A673 (cell line): ENCODE measurements at regions not wholly inside any gene's neighbourhood (a gene's known extent, or its start where the extent isn't known, plus 50 kb on each side); places are given as distances from the start of the nearest gene placed in this dataset.

Source experiments
- BruUV-seq: library from RNA; stranded (reverse); fragments of 400-500 nt; replicated peaks from 2 replicates; lab custom pipeline; 2021; lab: Mats Ljungman, UMichigan
- CTCF ChIA-PET: fragments of 300-600 bp; sonication (Branson Sonifier 250); formaldehyde crosslinking; loops from one replicate; lab custom pipeline; 2022; ENCODE audit warnings: antibody characterized with exemption; lab: Charles Lee
- POLR2A ChIA-PET: fragments of 300-600 bp; sonication (Branson Sonifier 250); formaldehyde crosslinking; loops from one replicate; lab custom pipeline; 2022; ENCODE audit warnings: antibody characterized with exemption; ENCODE audit not compliant: low non-redundant PET; lab: Charles Lee
- DNase-seq: peaks from one replicate; pipeline ENCODE4 v3.0.0-alpha.2; 2015; ENCODE audit warnings: low spot score
- H3K27ac ChIP-seq: fragments of 200-600 bp; sonication (generic); 2 replicates; pipeline ENCODE4 v1.5.1; 2016; ENCODE audit warnings: mixed run types, low read depth, mild to moderate bottlenecking, mixed read lengths, antibody characterized with exemption, low read length; ENCODE audit not compliant: poor library complexity, severe bottlenecking
- H3K27me3 ChIP-seq: fragments of 200-600 bp; sonication (generic); replicated peaks from 2 replicates; pipeline ENCODE4 v1.6.1; 2017; ENCODE audit warnings: mixed run types, low read depth, mild to moderate bottlenecking, mixed read lengths, antibody characterized with exemption, low read length; ENCODE audit not compliant: insufficient read depth, poor library complexity
- H3K36me3 ChIP-seq: fragments of 200-600 bp; sonication (generic); 2 replicates; pipeline ENCODE4 v1.6.1; 2016; ENCODE audit warnings: mixed run types, mild to moderate bottlenecking, mixed read lengths, antibody characterized with exemption, low read length; ENCODE audit not compliant: insufficient read depth, poor library complexity, severe bottlenecking
- H3K4me1 ChIP-seq: fragments of 200-600 bp; sonication (generic); 2 replicates; pipeline ENCODE4 v1.6.1; 2017; ENCODE audit warnings: mixed run types, mild to moderate bottlenecking, mixed read lengths, antibody characterized with exemption, low read length; ENCODE audit not compliant: insufficient read depth, poor library complexity, severe bottlenecking
- H3K4me3 ChIP-seq: fragments of 200-600 bp; sonication (generic); 2 replicates; pipeline ENCODE4 v1.5.1; 2016; ENCODE audit warnings: low read depth, mixed run types, mild to moderate bottlenecking, mixed read lengths, low read length; ENCODE audit not compliant: poor library complexity, severe bottlenecking
- H3K9me3 ChIP-seq: fragments of 200-600 bp; sonication (generic); 2 replicates; pipeline ENCODE4 v1.6.1; 2016; ENCODE audit warnings: mixed run types, low read depth, mild to moderate bottlenecking, mixed read lengths, antibody characterized with exemption, low read length; ENCODE audit not compliant: poor library complexity, severe bottlenecking
- CTCF ChIP-seq: fragments of 300-800, 200-600 bp; sonication (generic); conservative IDR thresholded peaks from 2 replicates; pipeline ENCODE4 v1.5.1; 2017; ENCODE audit warnings: low read depth, mild to moderate bottlenecking, antibody characterized with exemption, low read length, moderate library complexity, mixed read lengths
- EZH2 ChIP-seq: fragments of 200-600 bp; sonication (generic); IDR thresholded peaks from 2 replicates; pipeline ENCODE4 v1.6.1; 2017; ENCODE audit warnings: borderline replicate concordance, low read depth, mild to moderate bottlenecking, mixed read lengths, antibody characterized with exemption, low read length; ENCODE audit not compliant: poor library complexity, severe bottlenecking
- intact Hi-C: fragments of 100-400 bp; cut with micrococcal nuclease; formaldehyde crosslinking; loops from one replicate; pipeline ENCODE4 v1.10.0; 2022; ENCODE audit not compliant: unreplicated experiment

GRCh38 chr3:18258492-18258891, 166.6 kb downstream of the SATB1 start:
- Histone ChIP-seq H3K4me1 (no peaks in the 10 kb centered on the region), H3K36me3 (no peaks in the 10 kb centered on the region), H3K27me3 (no peaks in the 10 kb centered on the region), H3K9me3 (no peaks in the 10 kb centered on the region), H3K4me3 (no peak overlapping the region), H3K27ac (no peak overlapping the region)
- no TSS peak for BruUV-seq
- ChIA-PET CTCF (no interaction called here), POLR2A (no interaction called here)
- DNase-seq = no peak
- TF ChIP-seq EZH2 = no peak
- no peak for TF ChIP-seq CTCF
- intact Hi-C loops = no loop called here

- BruUV-seq = no TSS peak
- no peak overlapping the region for H3K27ac ChIP-seq
- no peak for DNase-seq
- no peak overlapping the region for H3K4me3 ChIP-seq
- TF ChIP-seq CTCF (no peak), EZH2 (no peak)
- ChIA-PET CTCF (no interaction called here), POLR2A (no interaction called here)
- intact Hi-C loops = no loop called here
- H3K4me1 ChIP-seq = no peaks in the 10 kb centered on the region
- no peaks in the 10 kb centered on the region for H3K27me3 ChIP-seq
- H3K9me3 ChIP-seq = no peaks in the 10 kb centered on the region
- H3K36me3 ChIP-seq = no peaks in the 10 kb centered on the region
Measured at GRCh38 chr3:18252578-18252977, 172.6 kb downstream of the SATB1 start.

- POLR2A ChIA-PET = no interaction called here
- Histone ChIP-seq H3K27me3 (no peaks in the 10 kb centered on the region), H3K36me3 (no peaks in the 10 kb centered on the region), H3K27ac (no peak overlapping the region), H3K4me3 (no peak overlapping the region), H3K4me1 (no peaks in the 10 kb centered on the region), H3K9me3 (no peaks in the 10 kb centered on the region)
- intact Hi-C loops = no loop called here
- no peak for DNase-seq
- BruUV-seq = no TSS peak
- TF ChIP-seq CTCF (no peak), EZH2 (no peak)
- CTCF ChIA-PET = no interaction called here
Measured at GRCh38 chr3:18250991-18251390, 174.1 kb downstream of the SATB1 start.
